Spleen (tissue), 11 donors: ENCODE measurements at regions not wholly inside any gene's neighbourhood (a gene's known extent, or its start where the extent isn't known, plus 50 kb on each side); places are given as distances from the start of the nearest gene placed in this dataset.

Experiments
- DNase-seq: peaks from one replicate; pipeline ENCODE4 v3.0.0-alpha.2; 2020
- H3K27ac ChIP-seq, 8 donors: fragments of 200-600 bp; sonication (generic) in 7 of 8; 1 replicate in 4 of 8; 2 replicates in 4 of 8; pipeline versions ENCODE4 v1.5.0 to v1.8.0; 2016 to 2021; ENCODE audit warnings: inconsistent platforms in 4 of 8, mild to moderate bottlenecking in 4 of 8, moderate library complexity in 1 of 8
- H3K27me3 ChIP-seq, 7 donors: fragments of 200-600 bp; sonication (generic) in 6 of 7; replicated peaks in 1 of 7; 1 replicate in 4 of 7; 2 replicates in 3 of 7; pipeline versions ENCODE4 v1.5.0 to v1.8.0; 2016 to 2021; ENCODE audit warnings: inconsistent platforms in 3 of 7, mild to moderate bottlenecking in 1 of 7
- H3K36me3 ChIP-seq, 6 donors: fragments of 200-600 bp; sonication (generic) in 5 of 6; 1 replicate in 4 of 6; 2 replicates in 2 of 6; pipeline versions ENCODE4 v1.5.0 to v1.8.0; 2016 to 2021; ENCODE audit warnings: inconsistent platforms in 2 of 6
- H3K4me1 ChIP-seq, 6 donors: fragments of 200-600 bp; sonication (generic) in 5 of 6; 1 replicate in 3 of 6; 2 replicates in 3 of 6; pipeline versions ENCODE4 v1.5.0 to v1.8.0; 2016 to 2021; ENCODE audit warnings: inconsistent platforms in 3 of 6
- H3K4me3 ChIP-seq, 8 donors: fragments of 200-600 bp; sonication (generic) in 7 of 8; 1 replicate in 4 of 8; 2 replicates in 4 of 8; pipeline versions ENCODE4 v1.5.0 to v1.8.0; 2016 to 2021; ENCODE audit warnings: inconsistent platforms in 4 of 8, mild to moderate bottlenecking in 4 of 8, moderate library complexity in 2 of 8
- H3K9me3 ChIP-seq, 8 donors: fragments of 200-600 bp; sonication (generic) in 7 of 8; 1 replicate in 4 of 8; 2 replicates in 4 of 8; pipeline versions ENCODE4 v1.5.0 to v1.8.0; 2016 to 2021; ENCODE audit warnings: inconsistent platforms in 4 of 8
- POLR2A ChIP-seq, 3 donors: fragments of 450-650 bp; IDR thresholded peaks; one replicate each; pipeline ENCODE4 v1.5.1; 2017; ENCODE audit warnings: antibody characterized with exemption in 3 of 3, mild to moderate bottlenecking in 1 of 3
- POLR2AphosphoS5 ChIP-seq, 3 donors: sonication (generic); formaldehyde crosslinking; IDR thresholded peaks; one replicate each; pipeline ENCODE4 v1.5.1; 2017; ENCODE audit warnings: antibody characterized with exemption in 3 of 3
- WGBS, 5 donors: extraction: QIAGEN DNeasy Blood & Tissue Kit in 3 of 5; methylation state at CpG; one replicate each; pipeline versions ENCODE4 v1.1.5 to v1.1.7; 2013 to 2018; 5-methylcytosine and 5-hydroxymethylcytosine counted together
- intact Hi-C: fragments of 100-400 bp; cut with DNase I; formaldehyde crosslinking; loops from one replicate; pipeline ENCODE4 v1.15.0; 2023; ENCODE audit warnings: low total_unique reads
- TF ChIP-seq, protein P1 (sequence below), 11 experiments: fragments of 200-600 bp in 7 of 11; fragments of 450-650 bp in 4 of 11; sonication (generic) in 4 of 11; IDR thresholded peaks in 8 of 11; conservative IDR thresholded peaks in 3 of 11; 1 replicate in 7 of 11; 2 replicates in 4 of 11; pipeline versions ENCODE4 v1.4.0 to v1.8.0; 2016 to 2021; ENCODE audit warnings: antibody characterized with exemption in 11 of 11, inconsistent platforms in 4 of 11, mild to moderate bottlenecking in 1 of 11
- donor health status: healthy with polysubstance abuse.
- donor health status: DM: no; HTN: no; CAD: no; lungs with moderate emphysema.
- donor health status: DM: no; HTN: no; CAD: no.
- donor health status: Bipolar disorder and iron deficiency.
- donor health status: healthy.
- donor health status: DM: no; HTN: no; CAD: no.
- donor health status: DM: yes; HTN: yes; CAD: no.

- DNase-seq = no peak
- intact Hi-C loops = no loop called here
Observed at GRCh38 chr12:124205405-124205804, 89.5 kb upstream of the RFLNA start.

DNA sequence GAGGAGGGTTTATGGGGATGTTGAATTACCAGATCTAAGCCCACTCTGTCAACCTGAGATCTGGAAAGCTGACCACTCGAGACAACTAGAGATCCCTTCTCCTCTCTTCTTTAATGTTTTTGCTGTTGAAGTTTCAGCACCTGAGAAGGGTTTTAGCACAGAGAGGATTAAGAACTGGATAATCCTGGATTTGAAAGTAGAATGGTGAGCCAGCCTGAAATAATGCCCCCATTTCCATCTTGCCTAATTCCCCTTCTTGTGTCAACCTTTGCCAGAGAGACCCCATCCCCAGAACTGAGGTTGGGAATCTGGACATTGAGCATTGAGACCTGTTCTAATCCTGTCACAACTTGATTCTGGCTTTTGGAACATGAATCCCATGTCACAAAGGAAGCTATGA, 87.8 kb upstream of the RFLNA start:
- H3K27me3 ChIP-seq = peaks cover 0 to 4% (median 0%) of the 10 kb centered on the region in 7 donors
- no peaks in the 10 kb centered on the region for H3K4me1 ChIP-seq
- intact Hi-C loops = no loop called here
- DNase-seq = no peak
- no peaks in the 10 kb centered on the region for H3K36me3 ChIP-seq
- TF ChIP-seq POLR2A (IDR thresholded peaks at IDR 0.05) (no peak), POLR2AphosphoS5 (IDR thresholded peaks at IDR 0.05) (no peak)
- TF ChIP-seq, protein P1, sequence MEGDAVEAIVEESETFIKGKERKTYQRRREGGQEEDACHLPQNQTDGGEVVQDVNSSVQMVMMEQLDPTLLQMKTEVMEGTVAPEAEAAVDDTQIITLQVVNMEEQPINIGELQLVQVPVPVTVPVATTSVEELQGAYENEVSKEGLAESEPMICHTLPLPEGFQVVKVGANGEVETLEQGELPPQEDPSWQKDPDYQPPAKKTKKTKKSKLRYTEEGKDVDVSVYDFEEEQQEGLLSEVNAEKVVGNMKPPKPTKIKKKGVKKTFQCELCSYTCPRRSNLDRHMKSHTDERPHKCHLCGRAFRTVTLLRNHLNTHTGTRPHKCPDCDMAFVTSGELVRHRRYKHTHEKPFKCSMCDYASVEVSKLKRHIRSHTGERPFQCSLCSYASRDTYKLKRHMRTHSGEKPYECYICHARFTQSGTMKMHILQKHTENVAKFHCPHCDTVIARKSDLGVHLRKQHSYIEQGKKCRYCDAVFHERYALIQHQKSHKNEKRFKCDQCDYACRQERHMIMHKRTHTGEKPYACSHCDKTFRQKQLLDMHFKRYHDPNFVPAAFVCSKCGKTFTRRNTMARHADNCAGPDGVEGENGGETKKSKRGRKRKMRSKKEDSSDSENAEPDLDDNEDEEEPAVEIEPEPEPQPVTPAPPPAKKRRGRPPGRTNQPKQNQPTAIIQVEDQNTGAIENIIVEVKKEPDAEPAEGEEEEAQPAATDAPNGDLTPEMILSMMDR (IDR thresholded peaks at IDR 0.05 in 8 of 11, conservative IDR thresholded peaks at IDR 0.05 in 3 of 11) = no peak
- H3K4me3 ChIP-seq = no peak overlapping the region
- 67 to 89% (median 83%) methylated on average over 1 of the region's 1 CpG for WGBS, 5 donors
- H3K9me3 ChIP-seq = peaks cover 0 to 28% (median 22%) of the 10 kb centered on the region in 8 donors
- no peak overlapping the region for H3K27ac ChIP-seq

More at GRCh38 chr12:124205405-124205804, 89.5 kb upstream of the RFLNA start:
- peaks cover 0 to 26% (median 14%) of the 10 kb centered on the region in 8 donors for H3K9me3 ChIP-seq
- H3K27ac ChIP-seq = no peak overlapping the region
- TF ChIP-seq POLR2A (IDR thresholded peaks at IDR 0.05) (no peak), POLR2AphosphoS5 (IDR thresholded peaks at IDR 0.05) (no peak)
- TF ChIP-seq, protein P1 (IDR thresholded peaks at IDR 0.05 in 8 of 11, conservative IDR thresholded peaks at IDR 0.05 in 3 of 11) = no peak
- H3K4me1 ChIP-seq = no peaks in the 10 kb centered on the region
- H3K27me3 ChIP-seq = peaks cover 0 to 4% (median 0%) of the 10 kb centered on the region in 7 donors
- 86 to 93% (median 92%) methylated on average over 2 of the region's 2 CpGs for WGBS, 5 donors
- no peak overlapping the region for H3K4me3 ChIP-seq
- H3K36me3 ChIP-seq = no peaks in the 10 kb centered on the region

DNA sequence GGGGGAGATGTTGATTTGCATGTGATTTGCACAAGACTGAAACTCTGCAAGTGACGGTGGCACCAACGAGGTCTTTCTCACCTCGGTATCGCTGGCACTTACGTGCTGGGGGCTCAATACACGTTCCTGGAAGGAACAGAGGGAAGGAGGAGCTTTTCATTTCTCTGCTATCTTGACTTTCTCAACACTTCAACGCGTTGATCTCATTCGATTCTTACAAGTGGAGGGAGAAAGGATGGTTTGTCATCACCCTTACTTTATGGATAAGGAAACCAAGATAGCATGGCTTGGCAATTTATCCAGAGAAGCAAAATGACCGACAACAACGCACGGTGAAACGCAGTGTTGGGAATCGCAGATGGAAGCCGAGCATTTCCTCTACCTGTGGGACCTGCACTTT, 87.3 kb upstream of the RFLNA start:
- no peak overlapping the region for H3K27ac ChIP-seq
- WGBS, 5 donors = 72 to 80% (median 75%) methylated on average over 15 of the region's 15 CpGs
- H3K4me3 ChIP-seq = no peak overlapping the region
- peaks cover 0 to 28% (median 22%) of the 10 kb centered on the region in 8 donors for H3K9me3 ChIP-seq
- no peaks in the 10 kb centered on the region for H3K36me3 ChIP-seq
- TF ChIP-seq POLR2AphosphoS5 (IDR thresholded peaks at IDR 0.05) = no peak
- TF ChIP-seq POLR2A (IDR thresholded peaks at IDR 0.05) = no peak
- TF ChIP-seq, protein P1 (IDR thresholded peaks at IDR 0.05 in 8 of 11, conservative IDR thresholded peaks at IDR 0.05 in 3 of 11) = no peak
- DNase-seq = no peak
- intact Hi-C loops = no loop called here
- peaks cover 0 to 4% (median 0%) of the 10 kb centered on the region in 7 donors for H3K27me3 ChIP-seq
- no peaks in the 10 kb centered on the region for H3K4me1 ChIP-seq

DNA sequence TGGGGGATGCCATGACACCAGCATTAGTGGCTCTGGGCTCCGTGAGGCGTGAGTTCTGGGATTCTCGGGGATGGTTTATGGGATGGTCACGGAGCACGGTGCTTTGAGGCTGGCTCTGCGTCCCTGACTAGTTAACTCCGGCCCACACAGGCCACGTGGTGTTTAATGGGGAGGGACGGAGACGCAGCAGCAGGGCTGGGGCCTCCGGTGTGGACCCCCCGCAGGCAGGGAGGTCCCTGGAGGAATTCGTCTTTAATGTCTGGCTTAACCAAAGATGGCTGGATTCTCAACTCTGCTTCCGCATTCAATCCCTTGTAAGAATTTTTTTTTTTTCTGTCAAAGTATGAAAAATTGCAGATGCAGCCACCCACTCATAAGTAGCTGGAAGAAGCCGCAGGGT, 86.4 kb upstream of the RFLNA start:
- intact Hi-C loops = no loop called here
- DNase-seq = no peak
- no peak overlapping the region for H3K4me3 ChIP-seq
- no peak for TF ChIP-seq POLR2AphosphoS5 (IDR thresholded peaks at IDR 0.05)
- TF ChIP-seq, protein P1 (IDR thresholded peaks at IDR 0.05 in 8 of 11, conservative IDR thresholded peaks at IDR 0.05 in 3 of 11) = no peak
- no peak for TF ChIP-seq POLR2A (IDR thresholded peaks at IDR 0.05)
- H3K4me1 ChIP-seq = no peaks in the 10 kb centered on the region
- 78 to 89% (median 82%) methylated on average over 12 to 15 of the region's 15 CpGs for WGBS, 5 donors
- H3K27me3 ChIP-seq = peaks cover 0 to 4% (median 0%) of the 10 kb centered on the region in 7 donors
- H3K36me3 ChIP-seq = no peaks in the 10 kb centered on the region
- H3K27ac ChIP-seq = no peak overlapping the region
- peaks cover 0 to 28% (median 22%) of the 10 kb centered on the region in 8 donors for H3K9me3 ChIP-seq
